Endodermal cell (in vitro differentiated cells): ENCODE measurements at regions not wholly inside any gene's neighbourhood (a gene's known extent, or its start where the extent isn't known, plus 50 kb on each side); places are given as distances from the start of the nearest gene placed in this dataset.

ENCODE experiments used
- DNase-seq: peaks from one replicate; pipeline ENCODE4 v3.0.0-alpha.2; 2017
- H3K27ac ChIP-seq: 2 replicates; pipeline ENCODE4 v1.5.1; 2013; ENCODE audit warnings: mild to moderate bottlenecking, low read depth, low read length, moderate library complexity
- H3K27me3 ChIP-seq: 2 replicates; pipeline ENCODE4 v1.6.1; 2013; ENCODE audit warnings: mild to moderate bottlenecking, low read length, moderate library complexity; ENCODE audit not compliant: insufficient read depth, control insufficient read depth, poor library complexity, severe bottlenecking
- H3K36me3 ChIP-seq: 2 replicates; pipeline ENCODE4 v1.7.0; 2013; ENCODE audit warnings: mild to moderate bottlenecking, low read length, moderate library complexity; ENCODE audit not compliant: control insufficient read depth, insufficient read depth
- H3K4me1 ChIP-seq: one replicate; pipeline ENCODE4 v1.7.0; 2013; ENCODE audit warnings: low read length; ENCODE audit not compliant: control insufficient read depth, insufficient read depth
- H3K4me3 ChIP-seq: 2 replicates; pipeline ENCODE4 v1.5.1; 2013; ENCODE audit warnings: mild to moderate bottlenecking, low read length, moderate library complexity
- H3K9ac ChIP-seq: 2 replicates; pipeline ENCODE4 v1.6.1; 2013; ENCODE audit warnings: mild to moderate bottlenecking, low read length, moderate library complexity; ENCODE audit not compliant: poor library complexity, severe bottlenecking; ENCODE audit errors: extremely low read depth
- H3K9me3 ChIP-seq: 2 replicates; pipeline ENCODE4 v1.6.1; 2013; ENCODE audit warnings: mild to moderate bottlenecking, low read length, moderate library complexity; ENCODE audit not compliant: control insufficient read depth
- H3K27ac Mint-ChIP-seq: 2 replicates; pipeline ENCODE4 v1.8.0; 2020; ENCODE audit warnings: mixed read lengths
- H3K27me3 Mint-ChIP-seq: 2 replicates; pipeline ENCODE4 v1.8.0; 2021; ENCODE audit warnings: mild to moderate bottlenecking, mixed read lengths; ENCODE audit not compliant: insufficient read depth
- H3K36me3 Mint-ChIP-seq: 2 replicates; pipeline ENCODE4 v1.8.0; 2020; ENCODE audit warnings: low read depth, mixed read lengths
- H3K4me1 Mint-ChIP-seq: 2 replicates; pipeline ENCODE4 v1.8.0; 2020; ENCODE audit warnings: mixed read lengths
- H3K4me3 Mint-ChIP-seq: 2 replicates; pipeline ENCODE4 v1.8.0; 2020; ENCODE audit warnings: mild to moderate bottlenecking, moderate library complexity, mixed read lengths
- H3K9me3 Mint-ChIP-seq: 2 replicates; pipeline ENCODE4 v1.8.0; 2020; ENCODE audit warnings: mild to moderate bottlenecking, mixed read lengths
- CTCF ChIP-seq: fragments of 200-600 bp; sonication (generic); conservative IDR thresholded peaks from 2 replicates; pipeline ENCODE4 v1.5.0; 2021; ENCODE audit warnings: antibody characterized with exemption, mild to moderate bottlenecking
- WGBS, 2 experiments: methylation state at CpG; one replicate each; pipeline versions ENCODE4 v1.1.5 to v1.1.7; 2013; ENCODE audit warnings: missing lambda C conversion rate in 2 of 2, mixed read lengths in 1 of 2; ENCODE audit not compliant: insufficient coverage in 1 of 2, insufficient read length in 1 of 2; 5-methylcytosine and 5-hydroxymethylcytosine counted together

DNA sequence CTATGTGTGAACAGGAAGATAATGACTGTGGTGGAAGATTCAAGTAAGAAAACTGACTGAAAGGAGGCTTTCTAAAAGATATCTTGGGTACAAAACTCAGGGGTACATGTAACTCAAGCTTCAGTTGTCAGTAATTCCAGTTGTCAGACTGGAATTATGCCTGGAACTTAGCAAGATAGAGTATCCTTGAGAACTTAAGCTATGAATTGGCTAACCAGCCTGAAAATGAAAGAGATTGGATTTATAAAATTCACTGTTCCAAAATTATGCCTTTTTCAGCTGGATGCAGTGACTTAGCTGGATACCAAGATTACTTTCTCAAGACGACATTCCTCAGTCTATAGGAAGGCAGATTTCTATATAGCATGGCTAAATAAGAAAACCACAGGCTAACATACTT lies 221.9 kb upstream of the ZBTB20 start:
- Histone ChIP-seq H3K4me1 (no peaks in the 10 kb centered on the region), H3K9me3 (peaks cover 5% of the 10 kb centered on the region), H3K27ac (no peak overlapping the region), H3K36me3 (no peaks in the 10 kb centered on the region), H3K4me3 (no peak overlapping the region), H3K9ac (no peak overlapping the region), H3K27me3 (no peaks in the 10 kb centered on the region)
- H3K4me3 Mint-ChIP-seq = no peak overlapping the region
- 85% methylated on average over 1 of the region's 1 CpG; no CpG with 5 or more reads in 1 of the 2 experiments for WGBS, 2 experiments
- no peak for DNase-seq
- no peaks in the 10 kb centered on the region for H3K4me1 Mint-ChIP-seq
- H3K9me3 Mint-ChIP-seq = peaks cover 9% of the 10 kb centered on the region
- no peaks in the 10 kb centered on the region for H3K36me3 Mint-ChIP-seq
- no peaks in the 10 kb centered on the region for H3K27me3 Mint-ChIP-seq
- no peak for TF ChIP-seq CTCF
- no peak overlapping the region for H3K27ac Mint-ChIP-seq

DNA sequence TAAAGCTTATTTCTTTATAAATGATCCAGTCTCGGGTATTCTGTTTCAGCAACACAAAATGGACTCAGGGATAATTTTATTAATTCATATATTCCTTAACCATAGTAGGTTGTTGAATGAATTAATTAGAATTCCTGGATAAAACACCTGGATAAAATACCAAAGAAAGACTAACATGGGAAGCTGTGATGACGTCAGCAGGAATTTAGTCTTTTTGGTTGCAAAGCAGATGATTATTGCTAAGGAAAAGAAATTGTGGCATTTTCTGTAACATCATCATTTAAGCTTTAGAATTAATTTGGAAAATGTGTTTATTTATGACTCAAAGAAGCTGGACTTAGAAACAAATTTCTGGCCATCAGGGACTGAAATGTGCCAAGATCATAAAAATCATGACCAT lies 228.3 kb upstream of the ZBTB20 start:
- DNase-seq = no peak
- WGBS, 2 experiments = 89% methylated on average over 2 of the region's 2 CpGs; no CpG with 5 or more reads in 1 of the 2 experiments
- Mint-ChIP-seq H3K4me3 (no peak overlapping the region), H3K4me1 (peaks cover 5% of the 10 kb centered on the region), H3K27me3 (peaks cover 2% of the 10 kb centered on the region), H3K9me3 (no peaks in the 10 kb centered on the region), H3K36me3 (peaks cover 2% of the 10 kb centered on the region), H3K27ac (no peak overlapping the region)
- H3K27me3 ChIP-seq = no peaks in the 10 kb centered on the region
- no peak overlapping the region for H3K27ac ChIP-seq
- H3K4me1 ChIP-seq = peaks cover 5% of the 10 kb centered on the region
- no peaks in the 10 kb centered on the region for H3K9me3 ChIP-seq
- H3K36me3 ChIP-seq = no peaks in the 10 kb centered on the region
- H3K9ac ChIP-seq = no peak overlapping the region
- TF ChIP-seq CTCF = no peak
- H3K4me3 ChIP-seq = no peak overlapping the region

- Histone ChIP-seq H3K36me3 (no peaks in the 10 kb centered on the region), H3K27me3 (no peaks in the 10 kb centered on the region), H3K4me1 (peaks cover 2% of the 10 kb centered on the region), H3K4me3 (no peak overlapping the region), H3K27ac (no peak overlapping the region), H3K9ac (no peak overlapping the region), H3K9me3 (no peaks in the 10 kb centered on the region)
- H3K27ac Mint-ChIP-seq = no peak overlapping the region
- no peaks in the 10 kb centered on the region for H3K9me3 Mint-ChIP-seq
- no peaks in the 10 kb centered on the region for H3K27me3 Mint-ChIP-seq
- no peak overlapping the region for H3K4me3 Mint-ChIP-seq
- TF ChIP-seq CTCF = peak; percentile 56
- DNase-seq = no peak
- peaks cover 2% of the 10 kb centered on the region for H3K36me3 Mint-ChIP-seq
- H3K4me1 Mint-ChIP-seq = peaks cover 3% of the 10 kb centered on the region
- WGBS, 2 experiments = 79 to 80% methylated on average over 1 to 3 of the region's 3 CpGs
Observed at GRCh38 chr3:115380883-115381572, 233.9 kb upstream of the ZBTB20 start.
